ENCODE measurements at regions not wholly inside any gene's neighbourhood (a gene's known extent, or its start where the extent isn't known, plus 50 kb on each side); places are given as distances from the start of the nearest gene placed in this dataset.

DNA sequence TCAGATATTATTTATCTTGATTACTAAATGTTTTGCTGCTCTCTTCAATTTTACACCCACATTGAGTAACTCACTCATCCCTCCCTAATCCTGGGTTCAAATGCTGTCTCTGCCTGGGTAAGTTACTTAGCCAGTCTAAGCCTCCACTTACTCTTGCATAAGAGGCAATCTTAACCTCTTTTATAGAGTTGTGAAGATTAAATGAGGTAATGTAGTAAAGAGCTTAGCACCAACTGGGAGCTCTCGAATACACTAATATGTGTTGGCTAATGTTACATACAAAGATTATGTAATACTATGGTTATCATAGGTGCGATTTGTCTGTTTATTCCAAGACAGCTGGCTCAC lies 134.4 kb upstream of the STMND1 start:
- no peak for ATAC-seq
- WGBS, 2 donors (ENCODE audit: low coverage in 1 of 2) = 100% methylated on average over 2 of the region's 2 CpGs; no CpG with 5 or more reads in 1 of the 2 donors
- TF ChIP-seq POLR2A (IDR thresholded peaks at IDR 0.05) (no peak), EP300 (IDR thresholded peaks at IDR 0.05) (no peak), POLR2AphosphoS5 (IDR thresholded peaks at IDR 0.05) (no peak)
- TF ChIP-seq, protein P1, sequence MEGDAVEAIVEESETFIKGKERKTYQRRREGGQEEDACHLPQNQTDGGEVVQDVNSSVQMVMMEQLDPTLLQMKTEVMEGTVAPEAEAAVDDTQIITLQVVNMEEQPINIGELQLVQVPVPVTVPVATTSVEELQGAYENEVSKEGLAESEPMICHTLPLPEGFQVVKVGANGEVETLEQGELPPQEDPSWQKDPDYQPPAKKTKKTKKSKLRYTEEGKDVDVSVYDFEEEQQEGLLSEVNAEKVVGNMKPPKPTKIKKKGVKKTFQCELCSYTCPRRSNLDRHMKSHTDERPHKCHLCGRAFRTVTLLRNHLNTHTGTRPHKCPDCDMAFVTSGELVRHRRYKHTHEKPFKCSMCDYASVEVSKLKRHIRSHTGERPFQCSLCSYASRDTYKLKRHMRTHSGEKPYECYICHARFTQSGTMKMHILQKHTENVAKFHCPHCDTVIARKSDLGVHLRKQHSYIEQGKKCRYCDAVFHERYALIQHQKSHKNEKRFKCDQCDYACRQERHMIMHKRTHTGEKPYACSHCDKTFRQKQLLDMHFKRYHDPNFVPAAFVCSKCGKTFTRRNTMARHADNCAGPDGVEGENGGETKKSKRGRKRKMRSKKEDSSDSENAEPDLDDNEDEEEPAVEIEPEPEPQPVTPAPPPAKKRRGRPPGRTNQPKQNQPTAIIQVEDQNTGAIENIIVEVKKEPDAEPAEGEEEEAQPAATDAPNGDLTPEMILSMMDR (IDR thresholded peaks at IDR 0.05) = no peak

DNA sequence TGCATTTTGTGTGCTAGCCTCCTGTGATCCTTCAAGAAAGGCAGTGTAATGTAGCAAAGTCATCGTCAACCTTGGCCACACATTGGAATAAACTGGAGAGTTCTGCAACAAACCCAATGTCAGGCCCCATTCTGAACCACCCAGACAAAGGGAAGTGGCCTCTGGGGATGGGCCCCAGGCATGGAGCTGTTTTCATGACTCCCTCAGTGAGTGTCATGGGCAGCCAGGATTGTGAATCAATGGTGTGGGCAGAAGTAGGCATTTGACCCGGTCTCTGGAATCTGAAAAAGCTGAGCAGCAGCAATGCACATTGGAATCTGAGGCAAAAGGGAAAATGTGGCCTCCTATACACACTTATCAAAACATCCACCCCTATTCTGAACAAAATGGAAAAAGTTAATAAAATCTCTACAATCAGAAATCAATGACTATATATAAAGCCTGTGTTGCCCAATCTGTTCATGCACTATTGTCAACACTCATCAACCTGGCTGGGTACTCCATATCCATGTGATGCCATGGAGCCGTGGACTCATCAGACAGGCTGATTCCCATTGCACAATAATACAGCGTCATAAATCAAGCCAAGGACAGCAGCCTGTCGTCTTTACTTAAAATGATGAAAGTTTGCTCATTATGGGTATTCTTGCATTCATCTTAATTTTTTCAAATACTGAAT lies 134.9 kb upstream of the STMND1 start:
- no peak overlapping the region for H3K27ac ChIP-seq
- no peaks in the 10 kb centered on the region for H3K9me3 ChIP-seq
- WGBS, 2 donors (ENCODE audit: low coverage in 1 of 2) = 94 to 98% methylated on average over 5 of the region's 5 CpGs
- H3K4me3 ChIP-seq = no peak overlapping the region
- ATAC-seq = no peak
- no peaks in the 10 kb centered on the region for H3K36me3 ChIP-seq
- no peaks in the 10 kb centered on the region for H3K27me3 ChIP-seq
- peaks cover 0 to 10% (median 0%) of the 10 kb centered on the region in 3 donors for H3K4me1 ChIP-seq
- no peak for TF ChIP-seq POLR2AphosphoS5 (IDR thresholded peaks at IDR 0.05)
- TF ChIP-seq EP300 (IDR thresholded peaks at IDR 0.05) = no peak
- TF ChIP-seq, protein P1 (IDR thresholded peaks at IDR 0.05) = no peak
- no peak for TF ChIP-seq POLR2A (IDR thresholded peaks at IDR 0.05)

More for the DNA sequence above, 134.4 kb upstream of the STMND1 start:
- Histone ChIP-seq H3K36me3 (no peaks in the 10 kb centered on the region), H3K4me1 (peaks cover 0 to 10% (median 0%) of the 10 kb centered on the region in 3 donors), H3K4me3 (no peak overlapping the region), H3K27ac (no peak overlapping the region), H3K9me3 (no peaks in the 10 kb centered on the region), H3K27me3 (no peaks in the 10 kb centered on the region)

DNA sequence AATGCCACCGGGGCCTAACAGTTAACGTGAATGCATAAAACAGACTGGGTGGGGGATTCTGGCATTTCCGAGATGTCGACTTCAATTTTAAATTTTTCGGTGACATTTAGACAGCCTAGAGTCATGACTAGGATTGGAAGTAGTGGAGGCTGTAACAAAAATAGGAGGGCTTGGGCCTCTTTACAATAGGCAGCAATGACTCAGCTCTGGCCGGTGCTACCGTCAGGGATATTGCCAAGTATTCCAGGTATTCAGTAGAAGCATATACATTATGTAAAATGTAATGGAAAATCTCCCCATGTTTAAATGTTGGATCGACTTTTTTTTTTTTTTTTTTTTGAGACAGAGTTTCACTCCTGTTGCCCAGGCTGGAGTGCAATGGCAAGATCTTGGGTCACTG lies 136.2 kb upstream of the STMND1 start:
- Histone ChIP-seq H3K4me1 (peaks cover 0 to 10% (median 0%) of the 10 kb centered on the region in 3 donors), H3K4me3 (no peak overlapping the region), H3K36me3 (no peaks in the 10 kb centered on the region), H3K9me3 (no peaks in the 10 kb centered on the region), H3K27ac (no peak overlapping the region), H3K27me3 (no peaks in the 10 kb centered on the region)
- no peak for ATAC-seq
- 78 to 92% methylated on average over 7 to 8 of the region's 8 CpGs for WGBS, 2 donors (ENCODE audit: low coverage in 1 of 2)
- TF ChIP-seq, protein P1 (IDR thresholded peaks at IDR 0.05) = no peak
- TF ChIP-seq POLR2A (IDR thresholded peaks at IDR 0.05) = no peak
- TF ChIP-seq POLR2AphosphoS5 (IDR thresholded peaks at IDR 0.05) = no peak
- no peak for TF ChIP-seq EP300 (IDR thresholded peaks at IDR 0.05)

DNA sequence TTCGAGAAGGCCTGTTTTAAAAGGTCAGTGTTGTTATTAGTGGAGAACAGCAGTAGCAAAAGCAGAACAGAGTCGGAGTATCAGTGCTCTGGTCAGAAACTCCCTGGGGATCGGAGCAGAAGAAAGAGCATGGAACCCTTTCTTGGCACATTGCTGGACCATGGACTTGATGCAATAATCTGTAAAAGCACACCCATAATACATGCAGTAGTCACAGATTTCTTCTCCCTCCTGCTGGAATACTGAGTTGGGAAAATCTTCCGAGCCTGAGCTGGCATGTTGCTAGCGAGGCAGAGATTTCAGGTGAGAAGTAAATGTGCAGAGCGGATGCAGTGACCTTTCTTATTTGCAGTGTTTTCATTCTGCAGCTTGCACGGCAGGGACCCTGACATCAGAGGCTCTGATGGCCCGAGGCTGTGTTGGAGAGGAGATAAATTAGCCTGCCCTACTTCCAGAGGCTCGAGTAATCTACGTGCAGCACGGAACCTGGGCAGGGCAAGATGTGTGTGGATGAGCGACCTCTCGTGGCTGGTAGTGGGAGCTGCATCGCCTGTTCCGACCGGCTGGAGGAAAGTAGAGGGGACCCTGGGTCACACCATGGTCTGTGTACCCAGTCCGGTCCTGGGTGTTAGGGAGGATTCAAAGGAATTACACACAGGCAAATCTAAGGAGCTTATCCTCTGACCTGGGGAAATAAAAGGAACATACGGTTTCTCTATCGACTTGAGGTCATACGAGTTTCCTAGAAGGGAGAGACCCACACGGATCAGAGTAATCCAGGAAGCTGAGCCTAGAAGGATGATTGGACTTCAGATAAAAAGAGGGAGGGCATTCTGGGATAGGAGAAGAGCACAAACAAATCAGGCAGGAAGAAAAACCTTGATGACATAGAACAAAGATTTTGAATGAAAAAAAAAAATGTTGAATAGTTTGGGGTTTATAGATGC lies 137.0 kb upstream of the STMND1 start:
- ATAC-seq = peak; percentile 76
- no peak overlapping the region for H3K27ac ChIP-seq
- WGBS, 2 donors (ENCODE audit: low coverage in 1 of 2) = 31 to 41% methylated on average over 9 to 15 of the region's 21 CpGs
- H3K9me3 ChIP-seq = no peaks in the 10 kb centered on the region
- H3K4me3 ChIP-seq = no peak overlapping the region
- no peak for TF ChIP-seq POLR2AphosphoS5 (IDR thresholded peaks at IDR 0.05)
- TF ChIP-seq, protein P1 (IDR thresholded peaks at IDR 0.05) = peak; percentile 82 to 93 (median 86)
- no peak for TF ChIP-seq POLR2A (IDR thresholded peaks at IDR 0.05)
- no peak for TF ChIP-seq EP300 (IDR thresholded peaks at IDR 0.05)
- H3K4me1 ChIP-seq = peaks cover 0 to 10% (median 0%) of the 10 kb centered on the region in 3 donors
- H3K27me3 ChIP-seq = no peaks in the 10 kb centered on the region
- no peaks in the 10 kb centered on the region for H3K36me3 ChIP-seq
